ENCODE measurements at regions not wholly inside any gene's neighbourhood (a gene's known extent, or its start where the extent isn't known, plus 50 kb on each side); places are given as distances from the start of the nearest gene placed in this dataset.

GRCh38 chr12:127542391-127542790 lies 724.6 kb upstream of the TMEM132C start:
- TF ChIP-seq EP300 (IDR thresholded peaks at IDR 0.05; ENCODE audit: borderline replicate concordance in 1 of 2, low read depth in 2 of 2, low read length in 2 of 2) (no peak), CREB1 (IDR thresholded peaks at IDR 0.05) (no peak), CTCF (IDR thresholded peaks at IDR 0.05; ENCODE audit: control extremely low read depth in 1 of 3, insufficient read depth in 1 of 3, low read depth in 1 of 3, low read length in 3 of 3) (no peak), KDM1A (IDR thresholded peaks at IDR 0.05; ENCODE audit: borderline replicate concordance, low read length) (no peak), YY1 (IDR thresholded peaks at IDR 0.05; ENCODE audit: low read depth, low read length) (no peak), POLR2A (IDR thresholded peaks at IDR 0.05; ENCODE audit: control extremely low read depth in 1 of 2, low read depth in 2 of 2, low read length in 2 of 2) (no peak), RFX5 (IDR thresholded peaks at IDR 0.05; ENCODE audit: borderline replicate concordance, low read depth, low read length) (no peak), PHF8 (conservative IDR thresholded peaks at IDR 0.05; ENCODE audit: low read depth, low read length) (no peak), BCL11A (IDR thresholded peaks at IDR 0.05; ENCODE audit: low read depth in 2 of 2, low read length in 2 of 2) (no peak), SIX5 (IDR thresholded peaks at IDR 0.05; ENCODE audit: low read depth, low read length) (no peak), ATF2 (IDR thresholded peaks at IDR 0.05; ENCODE audit: low read length) (no peak), JUN (IDR thresholded peaks at IDR 0.05; ENCODE audit: low read depth, low read length) (no peak)
